PC-3 (cell line): ENCODE measurements at regions not wholly inside any gene's neighbourhood (a gene's known extent, or its start where the extent isn't known, plus 50 kb on each side); places are given as distances from the start of the nearest gene placed in this dataset.

ENCODE experiments used
- EZH2 ChIP-seq: fragments of 300-600 bp; sonication (generic); IDR thresholded peaks from one replicate; pipeline ENCODE4 v1.6.1; 2017; ENCODE audit warnings: antibody characterized with exemption, mild to moderate bottlenecking, low read length; ENCODE audit not compliant: unreplicated experiment
- EZH2phosphoT487 ChIP-seq: fragments of 300-600 bp; sonication (generic); IDR thresholded peaks from 2 replicates; pipeline ENCODE4 v1.6.1; 2018; ENCODE audit warnings: mild to moderate bottlenecking, antibody characterized with exemption, low read length, borderline replicate concordance
- TF ChIP-seq, protein P1 (sequence below): fragments of 300-600 bp; sonication (generic); conservative IDR thresholded peaks from 2 replicates; pipeline ENCODE4 v1.5.1; 2017; ENCODE audit warnings: antibody characterized with exemption, low read depth, mild to moderate bottlenecking, low read length

DNA sequence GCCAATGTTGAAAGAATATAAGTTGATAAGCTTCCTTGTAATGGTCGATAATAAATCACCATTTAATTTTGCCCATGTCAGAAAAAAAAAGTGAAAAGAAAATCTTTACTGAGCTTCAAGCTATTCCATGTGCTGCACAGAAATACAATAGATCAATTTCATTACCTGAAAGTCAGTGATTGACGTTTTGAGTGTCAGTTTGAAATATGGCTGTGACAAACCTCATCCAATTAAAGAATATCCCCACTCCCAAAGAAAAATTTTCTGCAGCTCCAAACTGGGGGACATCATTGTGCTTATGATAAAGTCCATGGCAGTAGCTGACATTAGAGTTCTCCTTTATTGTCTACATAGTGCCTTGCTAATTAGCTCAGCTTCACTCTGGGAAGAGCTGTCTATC, 184.8 kb upstream of the RPRM start:
- TF ChIP-seq, protein P1, sequence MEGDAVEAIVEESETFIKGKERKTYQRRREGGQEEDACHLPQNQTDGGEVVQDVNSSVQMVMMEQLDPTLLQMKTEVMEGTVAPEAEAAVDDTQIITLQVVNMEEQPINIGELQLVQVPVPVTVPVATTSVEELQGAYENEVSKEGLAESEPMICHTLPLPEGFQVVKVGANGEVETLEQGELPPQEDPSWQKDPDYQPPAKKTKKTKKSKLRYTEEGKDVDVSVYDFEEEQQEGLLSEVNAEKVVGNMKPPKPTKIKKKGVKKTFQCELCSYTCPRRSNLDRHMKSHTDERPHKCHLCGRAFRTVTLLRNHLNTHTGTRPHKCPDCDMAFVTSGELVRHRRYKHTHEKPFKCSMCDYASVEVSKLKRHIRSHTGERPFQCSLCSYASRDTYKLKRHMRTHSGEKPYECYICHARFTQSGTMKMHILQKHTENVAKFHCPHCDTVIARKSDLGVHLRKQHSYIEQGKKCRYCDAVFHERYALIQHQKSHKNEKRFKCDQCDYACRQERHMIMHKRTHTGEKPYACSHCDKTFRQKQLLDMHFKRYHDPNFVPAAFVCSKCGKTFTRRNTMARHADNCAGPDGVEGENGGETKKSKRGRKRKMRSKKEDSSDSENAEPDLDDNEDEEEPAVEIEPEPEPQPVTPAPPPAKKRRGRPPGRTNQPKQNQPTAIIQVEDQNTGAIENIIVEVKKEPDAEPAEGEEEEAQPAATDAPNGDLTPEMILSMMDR: no peak
- no peak for TF ChIP-seq EZH2
- TF ChIP-seq EZH2phosphoT487: no peak
